Stomach smooth muscle (tissue), 2 donors: ENCODE measurements at regions not wholly inside any gene's neighbourhood (a gene's known extent, or its start where the extent isn't known, plus 50 kb on each side); places are given as distances from the start of the nearest gene placed in this dataset.

Experiments
- H3K27ac ChIP-seq: one replicate; pipeline ENCODE4 v1.7.0; 2013; ENCODE audit warnings: mild to moderate bottlenecking, low read length, inconsistent platforms
- H3K27me3 ChIP-seq, 2 donors: one replicate each; pipeline ENCODE4 v1.7.0; 2013; ENCODE audit warnings: low read length in 2 of 2; ENCODE audit not compliant: insufficient read depth in 2 of 2, control insufficient read depth in 1 of 2
- H3K36me3 ChIP-seq, 2 donors: one replicate each; pipeline ENCODE4 v1.7.0; 2013; ENCODE audit warnings: low read length in 2 of 2; ENCODE audit not compliant: control insufficient read depth in 2 of 2, insufficient read depth in 2 of 2
- H3K4me1 ChIP-seq: one replicate; pipeline ENCODE4 v1.7.0; 2013; ENCODE audit warnings: low read length; ENCODE audit not compliant: control insufficient read depth, insufficient read depth
- H3K4me3 ChIP-seq, 2 donors: one replicate each; pipeline ENCODE4 v1.7.0; 2013; ENCODE audit warnings: low read length in 2 of 2
- H3K9ac ChIP-seq, 2 donors: one replicate each; pipeline ENCODE4 v1.7.0; 2013; ENCODE audit warnings: low read length in 2 of 2, mild to moderate bottlenecking in 1 of 2
- H3K9me3 ChIP-seq, 2 donors: one replicate each; pipeline ENCODE4 v1.7.0; 2013; ENCODE audit warnings: low read length in 2 of 2; ENCODE audit not compliant: control insufficient read depth in 2 of 2
- donor health status: healthy.
- donor health status: Pancreatic carcinoma.

DNA sequence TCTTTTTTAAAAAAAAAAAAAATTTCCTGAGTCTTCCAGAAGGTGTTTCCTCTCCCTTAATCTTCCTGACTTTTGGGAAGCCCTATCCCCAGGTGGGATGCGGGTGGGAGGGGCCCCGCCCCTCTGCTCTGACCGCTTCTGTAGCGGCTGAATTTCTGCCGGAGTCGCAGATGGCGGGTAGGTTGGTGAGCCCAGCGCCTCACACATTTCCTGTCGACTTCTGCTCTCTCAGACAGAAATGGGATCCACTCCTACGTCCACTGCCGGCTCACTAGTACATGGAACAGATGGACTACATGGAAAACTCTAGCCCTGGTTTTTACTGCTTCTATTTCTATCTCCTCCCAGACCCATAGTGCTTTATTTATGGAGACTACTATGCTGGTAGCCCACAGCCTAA, 90.9 kb downstream of the NEUROD6 start:
- H3K4me3 ChIP-seq, result no peak overlapping the region
- H3K27me3 ChIP-seq, result peaks cover 0 to 2% of the 10 kb centered on the region in 2 donors
- no peak overlapping the region for H3K27ac ChIP-seq
- H3K9ac ChIP-seq, result no peak overlapping the region
- no peaks in the 10 kb centered on the region for H3K4me1 ChIP-seq
- H3K9me3 ChIP-seq, result no peaks in the 10 kb centered on the region
- no peaks in the 10 kb centered on the region for H3K36me3 ChIP-seq

DNA sequence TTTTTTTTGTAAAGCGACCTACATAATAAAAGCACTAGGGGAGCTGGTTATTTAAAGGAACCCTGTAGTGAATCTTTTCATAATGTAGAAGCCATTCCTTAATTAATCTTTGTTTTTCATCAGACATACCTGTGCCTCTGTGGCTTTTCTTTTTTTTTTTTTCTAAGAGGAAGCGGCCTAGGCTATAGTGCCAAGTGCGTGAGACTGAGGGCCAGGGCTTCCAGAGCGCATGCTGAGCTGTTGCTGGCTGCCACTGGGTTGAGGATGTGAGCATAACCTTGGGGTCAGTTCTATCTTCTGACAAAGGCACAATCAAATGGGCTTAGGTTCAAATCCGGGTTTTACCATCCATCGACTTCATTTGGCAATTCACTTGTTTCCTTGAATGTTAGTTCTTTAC, 103.7 kb downstream of the NEUROD6 start:
- H3K4me3 ChIP-seq, result no peak overlapping the region
- no peak overlapping the region for H3K27ac ChIP-seq
- no peaks in the 10 kb centered on the region for H3K9me3 ChIP-seq
- H3K36me3 ChIP-seq, result no peaks in the 10 kb centered on the region
- no peak overlapping the region for H3K9ac ChIP-seq
- no peaks in the 10 kb centered on the region for H3K4me1 ChIP-seq
- H3K27me3 ChIP-seq, result no peaks in the 10 kb centered on the region

DNA sequence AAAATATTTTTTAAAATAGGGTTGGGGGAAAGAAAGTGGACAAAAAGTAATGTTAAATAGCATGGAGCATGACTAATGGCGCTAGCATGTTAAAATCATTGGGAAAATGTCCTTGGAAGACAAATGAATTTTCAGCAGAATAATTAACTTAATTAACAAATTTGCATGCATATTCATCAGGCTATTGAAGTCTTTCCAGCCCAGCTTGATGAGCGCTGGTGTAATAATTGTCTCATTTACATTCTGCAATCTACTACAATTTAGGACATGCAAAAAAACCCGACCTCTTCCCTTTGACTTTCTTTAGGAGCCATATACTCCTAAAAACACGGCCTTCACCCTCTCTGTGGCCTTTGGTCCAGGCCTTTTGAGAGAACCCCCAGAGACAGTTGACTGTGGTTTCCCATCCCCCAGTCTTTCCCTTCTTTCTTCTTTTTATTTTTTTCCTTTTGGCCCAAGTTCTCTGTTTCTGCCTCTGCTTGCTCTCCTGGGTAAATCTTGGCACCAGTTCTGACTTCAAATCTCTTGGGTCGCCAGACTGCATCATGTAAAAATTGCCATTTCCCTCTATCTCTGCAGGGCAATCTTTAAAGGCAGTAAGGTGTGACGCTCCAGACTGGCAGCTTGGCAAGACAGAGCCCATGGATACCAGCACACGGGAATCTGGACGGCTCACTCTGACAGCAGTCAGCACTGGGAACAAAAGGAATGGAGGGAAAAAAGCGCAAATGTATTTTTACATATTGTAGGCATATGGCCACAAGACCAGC, 105.5 kb downstream of the NEUROD6 start:
- no peaks in the 10 kb centered on the region for H3K36me3 ChIP-seq
- H3K4me1 ChIP-seq, result no peaks in the 10 kb centered on the region
- no peak overlapping the region for H3K4me3 ChIP-seq
- no peak overlapping the region for H3K9ac ChIP-seq
- H3K9me3 ChIP-seq, result peaks cover 0 to 2% of the 10 kb centered on the region in 2 donors
- H3K27me3 ChIP-seq, result no peaks in the 10 kb centered on the region
- no peak overlapping the region for H3K27ac ChIP-seq

DNA sequence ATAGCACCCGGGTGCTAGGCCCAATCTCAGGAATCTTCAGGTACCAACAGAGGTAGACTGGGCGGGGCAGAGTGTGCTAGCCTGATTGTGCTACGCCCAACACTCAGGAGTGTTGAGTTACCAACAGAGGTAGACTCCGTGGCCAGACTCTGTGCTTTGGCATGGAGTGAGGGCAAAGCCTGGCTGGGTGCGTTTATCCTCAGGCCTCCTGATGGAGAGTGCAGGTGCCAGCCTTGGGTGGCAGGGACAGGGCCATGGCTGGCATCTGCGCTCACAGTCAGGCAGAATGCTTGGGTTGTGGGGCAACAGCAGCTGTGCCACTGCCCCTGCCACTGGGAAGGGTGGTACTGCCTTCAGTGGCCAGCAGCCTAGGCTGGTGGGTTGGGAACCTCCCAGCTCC, 111.6 kb downstream of the NEUROD6 start:
- Histone ChIP-seq H3K9ac (no peak overlapping the region), H3K4me3 (no peak overlapping the region), H3K36me3 (no peaks in the 10 kb centered on the region), H3K27ac (no peak overlapping the region), H3K27me3 (no peaks in the 10 kb centered on the region), H3K9me3 (peaks cover 2 to 9% of the 10 kb centered on the region in 2 donors), H3K4me1 (no peaks in the 10 kb centered on the region)

DNA sequence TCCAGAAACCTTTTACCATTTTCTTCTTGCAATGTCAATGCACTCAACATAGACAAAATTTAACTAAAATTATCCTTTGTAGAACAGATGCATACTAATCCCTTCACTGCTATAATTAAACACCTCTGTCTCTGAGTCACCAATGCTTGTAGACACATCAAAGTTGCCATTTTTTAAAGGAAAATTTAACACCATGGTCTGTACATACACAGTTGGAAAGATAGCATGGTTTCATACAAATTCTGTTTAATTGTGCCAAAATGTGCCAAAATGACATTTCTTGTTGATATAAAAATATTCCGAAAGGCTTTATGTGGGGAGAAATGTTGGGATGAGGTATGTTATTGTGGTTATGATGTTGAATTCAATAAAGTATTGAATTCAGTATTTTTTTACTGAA, 125.8 kb downstream of the NEUROD6 start:
- H3K4me1 ChIP-seq, result no peaks in the 10 kb centered on the region
- H3K36me3 ChIP-seq, result no peaks in the 10 kb centered on the region
- H3K9me3 ChIP-seq, result no peaks in the 10 kb centered on the region
- no peaks in the 10 kb centered on the region for H3K27me3 ChIP-seq
- H3K4me3 ChIP-seq, result no peak overlapping the region
- H3K9ac ChIP-seq, result no peak overlapping the region
- H3K27ac ChIP-seq, result no peak overlapping the region

DNA sequence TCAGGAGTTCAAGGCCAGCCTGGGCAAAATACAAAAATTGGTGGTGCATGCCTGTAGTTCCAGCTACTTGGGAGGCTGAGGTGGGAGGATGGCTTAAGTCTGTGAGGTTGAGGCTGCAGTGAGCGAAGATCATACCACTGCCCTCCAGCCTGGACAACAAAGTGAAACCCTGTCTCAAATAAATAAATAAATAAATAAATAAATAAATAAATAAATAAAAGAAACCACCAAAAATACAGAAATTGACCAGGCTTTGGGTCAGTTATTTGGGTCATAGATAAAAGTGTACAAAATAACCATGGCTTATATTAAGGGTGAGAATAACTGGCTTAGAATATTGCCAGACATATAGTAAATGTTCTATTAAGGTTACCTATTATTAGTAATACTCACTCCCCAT, 129.2 kb downstream of the NEUROD6 start:
- H3K9ac ChIP-seq, result no peak overlapping the region
- no peaks in the 10 kb centered on the region for H3K36me3 ChIP-seq
- H3K4me3 ChIP-seq, result no peak overlapping the region
- no peaks in the 10 kb centered on the region for H3K9me3 ChIP-seq
- H3K27me3 ChIP-seq, result no peaks in the 10 kb centered on the region
- no peaks in the 10 kb centered on the region for H3K4me1 ChIP-seq
- no peak overlapping the region for H3K27ac ChIP-seq

DNA sequence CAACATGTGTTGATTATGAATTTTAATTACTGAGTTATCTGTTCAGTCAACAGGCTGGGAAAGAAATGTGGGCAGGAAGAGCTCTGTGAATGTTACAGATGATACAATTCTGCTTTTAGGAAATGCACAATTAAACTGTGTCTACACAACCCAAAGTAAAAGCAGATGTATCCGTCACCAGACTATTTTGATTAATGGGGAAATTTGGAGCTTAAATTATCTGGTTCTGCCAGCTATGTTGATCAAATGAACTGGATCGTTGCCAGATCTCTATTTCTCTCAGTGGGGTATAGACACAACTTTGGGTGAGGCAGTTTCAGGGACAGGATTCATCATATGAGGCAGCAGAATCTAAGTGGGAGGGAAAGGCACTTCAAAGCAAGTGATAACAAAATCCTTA, 136.5 kb downstream of the NEUROD6 start:
- Histone ChIP-seq H3K36me3 (no peaks in the 10 kb centered on the region), H3K27ac (no peak overlapping the region), H3K4me1 (no peaks in the 10 kb centered on the region)

DNA sequence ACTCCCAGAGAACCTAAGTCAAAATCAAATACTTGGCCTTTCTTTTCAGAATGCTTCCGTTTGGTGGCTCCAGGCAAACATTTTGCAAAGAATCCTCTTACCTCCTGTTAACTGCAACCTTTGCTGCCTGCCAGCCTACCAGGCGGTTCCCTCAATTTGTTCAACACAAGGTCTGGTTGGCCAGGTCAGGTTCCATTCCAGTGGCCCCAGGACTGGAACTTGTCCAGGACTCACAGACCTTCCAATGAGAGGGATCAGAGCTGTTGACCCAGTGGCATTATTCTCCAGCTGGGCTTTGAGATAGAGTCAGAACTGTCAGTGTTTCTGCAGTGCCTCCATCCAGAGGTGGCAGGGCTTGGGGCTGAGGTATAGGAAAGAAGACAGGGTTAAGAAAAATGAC, 137.0 kb downstream of the NEUROD6 start:
- Histone ChIP-seq H3K9ac (no peak overlapping the region), H3K4me1 (no peaks in the 10 kb centered on the region), H3K36me3 (no peaks in the 10 kb centered on the region), H3K27me3 (peaks cover 0 to 3% of the 10 kb centered on the region in 2 donors), H3K27ac (no peak overlapping the region), H3K4me3 (no peak overlapping the region), H3K9me3 (no peaks in the 10 kb centered on the region)

More for the DNA sequence above, 136.5 kb downstream of the NEUROD6 start:
- H3K9me3 ChIP-seq, result no peaks in the 10 kb centered on the region
- no peak overlapping the region for H3K9ac ChIP-seq
- no peak overlapping the region for H3K4me3 ChIP-seq
- peaks cover 0 to 3% of the 10 kb centered on the region in 2 donors for H3K27me3 ChIP-seq

DNA sequence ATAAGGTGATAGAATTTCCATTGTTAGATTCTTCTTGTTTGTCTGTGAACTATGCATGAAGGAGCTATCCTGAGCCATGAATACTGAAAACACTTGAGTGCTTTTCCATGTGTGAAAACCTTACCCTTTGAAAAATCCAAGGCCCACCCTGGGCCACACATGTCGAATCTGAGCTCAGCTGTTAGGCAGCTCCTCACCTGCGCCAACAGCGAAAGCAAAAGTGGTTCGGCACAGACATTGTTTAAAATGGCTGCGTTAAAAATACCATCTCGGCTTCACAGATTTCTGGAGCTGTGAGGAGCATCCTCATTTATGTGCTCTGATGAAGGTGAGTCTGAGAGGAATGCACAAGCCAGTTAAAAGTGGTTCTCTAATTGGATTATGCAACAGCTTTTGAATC, 137.7 kb downstream of the NEUROD6 start:
- no peaks in the 10 kb centered on the region for H3K36me3 ChIP-seq
- H3K27ac ChIP-seq, result no peak overlapping the region
- H3K27me3 ChIP-seq, result peaks cover 0 to 3% of the 10 kb centered on the region in 2 donors
- H3K4me3 ChIP-seq, result no peak overlapping the region
- H3K9me3 ChIP-seq, result no peaks in the 10 kb centered on the region
- H3K4me1 ChIP-seq, result no peaks in the 10 kb centered on the region
- H3K9ac ChIP-seq, result no peak overlapping the region

DNA sequence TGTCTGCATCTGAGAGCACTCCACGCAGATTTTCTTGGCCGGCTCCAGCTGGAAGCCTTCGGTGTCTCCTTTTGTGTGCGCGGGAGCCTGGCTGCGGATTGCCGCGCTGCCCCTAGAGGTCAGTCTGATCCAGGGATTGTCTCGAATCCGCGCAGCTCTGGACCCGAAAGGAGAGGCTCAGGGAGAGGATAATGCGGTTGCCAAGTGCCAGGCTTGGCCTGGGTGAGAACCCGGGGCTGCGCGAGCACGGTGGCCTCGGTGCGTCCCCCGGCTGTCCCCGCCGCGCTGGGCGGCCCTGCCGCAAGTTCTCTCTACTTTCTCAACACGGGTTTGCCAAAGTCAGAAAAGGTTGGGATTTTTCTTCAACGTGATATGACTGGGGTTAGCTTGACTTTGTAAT, 140.9 kb downstream of the ADCYAP1R1 start:
- H3K27ac ChIP-seq, result no peak overlapping the region
- H3K36me3 ChIP-seq, result no peaks in the 10 kb centered on the region
- no peaks in the 10 kb centered on the region for H3K4me1 ChIP-seq
- no peak overlapping the region for H3K9ac ChIP-seq
- H3K4me3 ChIP-seq, result peak overlapping the region in 1 of 2 donors; percentile 49
- H3K9me3 ChIP-seq, result no peaks in the 10 kb centered on the region
- H3K27me3 ChIP-seq, result no peaks in the 10 kb centered on the region

DNA sequence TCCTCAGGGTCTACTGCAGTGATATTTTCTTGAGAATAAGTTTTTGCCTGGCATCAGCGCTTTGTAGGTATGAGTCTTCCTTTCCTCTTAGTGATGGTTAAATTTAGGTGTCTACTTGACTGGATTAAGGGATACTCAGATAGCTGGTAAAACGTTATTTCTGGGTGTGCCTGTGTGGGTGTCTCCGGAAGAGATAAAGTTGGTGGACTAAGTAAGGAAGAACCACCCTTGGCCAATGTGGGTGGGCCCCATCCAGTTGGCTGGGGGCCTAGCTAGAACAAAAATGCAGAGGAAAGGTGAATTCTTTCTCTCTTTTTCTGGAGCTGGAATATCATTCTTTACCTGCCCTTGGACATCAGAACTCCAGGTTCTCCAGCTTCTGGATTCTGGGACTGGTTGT, 138.8 kb downstream of the ADCYAP1R1 start:
- Histone ChIP-seq H3K27me3 (no peaks in the 10 kb centered on the region), H3K9ac (no peak overlapping the region), H3K4me3 (no peak overlapping the region), H3K36me3 (no peaks in the 10 kb centered on the region), H3K9me3 (no peaks in the 10 kb centered on the region), H3K4me1 (no peaks in the 10 kb centered on the region), H3K27ac (no peak overlapping the region)
